ENCODE measurements at regions not wholly inside any gene's neighbourhood (a gene's known extent, or its start where the extent isn't known, plus 50 kb on each side); places are given as distances from the start of the nearest gene placed in this dataset.
"Not testable (repeated sequence)": the region's sequence is repeated elsewhere in the genome, so short reads cannot be mapped to it uniquely, and the experiment has no call there.

GRCh38 chr21:33121715-33122475 is 52.0 kb downstream of the OLIG1 start:
- no peak for DNase-seq

- DNase-seq = no peak
These were observed 52.6 kb downstream of the OLIG1 start for GRCh38 chr21:33122507-33122906.

GRCh38 chr21:33123374-33124123 is 53.6 kb downstream of the OLIG1 start:
- no peak for DNase-seq

- no peak for DNase-seq
These were observed 54.9 kb downstream of the OLIG1 start for GRCh38 chr21:33124889-33125288.

GRCh38 chr21:33125680-33126375 is 55.9 kb downstream of the OLIG1 start:
- no peak for DNase-seq

- no peak for DNase-seq
These were observed 56.6 kb downstream of the OLIG1 start for GRCh38 chr21:33126569-33126968.

GRCh38 chr21:33127154-33127867 is 57.4 kb downstream of the OLIG1 start:
- peak; percentile 73 for DNase-seq

GRCh38 chr21:33127868-33128242 is 57.9 kb downstream of the OLIG1 start:
- no peak for DNase-seq

GRCh38 chr21:33128538-33128937 is 58.6 kb downstream of the OLIG1 start:
- no peak for DNase-seq

GRCh38 chr21:33132054-33132453 is 62.1 kb downstream of the OLIG1 start:
- no peak for DNase-seq

- DNase-seq = no peak
These were observed 64.0 kb downstream of the OLIG1 start for GRCh38 chr21:33133892-33134291.

GRCh38 chr21:33135925-33136324 is 66.0 kb downstream of the OLIG1 start:
- DNase-seq = no peak

- no peak for DNase-seq
These were observed 67.0 kb downstream of the OLIG1 start for GRCh38 chr21:33136847-33137502.

GRCh38 chr21:33139084-33139483 is 69.1 kb downstream of the OLIG1 start:
- DNase-seq = no peak

- DNase-seq = no peak
These were observed 70.3 kb downstream of the OLIG1 start for GRCh38 chr21:33140288-33140687.

GRCh38 chr21:33146467-33146866 is 76.5 kb downstream of the OLIG1 start:
- DNase-seq = no peak

GRCh38 chr21:33149181-33149580 is 79.2 kb downstream of the OLIG1 start:
- DNase-seq = no peak

GRCh38 chr21:33150968-33151367 is 78.8 kb upstream of the IFNAR2 start:
- DNase-seq = not testable (repeated sequence)

GRCh38 chr21:33151941-33152731 is 77.6 kb upstream of the IFNAR2 start:
- DNase-seq = no peak

GRCh38 chr21:33152732-33153130 is 77.0 kb upstream of the IFNAR2 start:
- DNase-seq = no peak

GRCh38 chr21:33155005-33155404 is 74.7 kb upstream of the IFNAR2 start:
- DNase-seq = no peak

Data from renal pelvis (tissue), 1 donor.